ENCODE measurements at regions not wholly inside any gene's neighbourhood (a gene's known extent, or its start where the extent isn't known, plus 50 kb on each side); places are given as distances from the start of the nearest gene placed in this dataset.
"Not testable (repeated sequence)": the region's sequence is repeated elsewhere in the genome, so short reads cannot be mapped to it uniquely, and the experiment has no call there.

GRCh38 chr6:137634177-137634576 lies 140.0 kb upstream of the OLIG3 start:
- in situ Hi-C loops (cut with MboI; ENCODE audit: low sequenced_read_pairs), result loop anchor here (25.0 kb wide), 1 partner anchor 797 kb away; no protein-coding TSS in a partner anchor
- H3K36me3 ChIP-seq (replicated peaks); H3K9me3 ChIP-seq; DNase-seq (ENCODE audit: low spot score in 2 of 2); H3K4me1 ChIP-seq; H3K27me3 ChIP-seq (ENCODE audit: low read depth); H3K4me3 ChIP-seq: not testable (repeated sequence)

GRCh38 chr6:137637121-137637520 lies 142.9 kb upstream of the OLIG3 start:
- H3K36me3 ChIP-seq (replicated peaks), result no peaks in the 10 kb centered on the region
- H3K9me3 ChIP-seq, result no peaks in the 10 kb centered on the region
- no peaks in the 10 kb centered on the region for H3K4me1 ChIP-seq
- no peak overlapping the region for H3K4me3 ChIP-seq
- in situ Hi-C loops (cut with MboI; ENCODE audit: low sequenced_read_pairs), result loop anchor here (25.0 kb wide), 1 partner anchor 800 kb away; no protein-coding TSS in a partner anchor
- H3K27me3 ChIP-seq (ENCODE audit: low read depth), result no peaks in the 10 kb centered on the region
- no peak for DNase-seq (ENCODE audit: low spot score in 2 of 2)

- DNase-seq (ENCODE audit: low spot score in 2 of 2), result no peak
- Histone ChIP-seq H3K9me3 (no peaks in the 10 kb centered on the region), H3K4me1 (no peaks in the 10 kb centered on the region), H3K27me3 (ENCODE audit: low read depth) (no peaks in the 10 kb centered on the region), H3K4me3 (no peak overlapping the region), H3K36me3 (replicated peaks) (no peaks in the 10 kb centered on the region)
- in situ Hi-C loops (cut with MboI; ENCODE audit: low sequenced_read_pairs), result loop anchor here (25.0 kb wide), 1 partner anchor 802 kb away; no protein-coding TSS in a partner anchor
These were observed 144.9 kb upstream of the OLIG3 start for GRCh38 chr6:137638926-137639706.

GRCh38 chr6:137640086-137640485 lies 145.9 kb upstream of the OLIG3 start:
- no peaks in the 10 kb centered on the region for H3K27me3 ChIP-seq (ENCODE audit: low read depth)
- DNase-seq (ENCODE audit: low spot score in 2 of 2), result no peak
- no peaks in the 10 kb centered on the region for H3K4me1 ChIP-seq
- no peak overlapping the region for H3K4me3 ChIP-seq
- no peaks in the 10 kb centered on the region for H3K36me3 ChIP-seq (replicated peaks)
- in situ Hi-C loops (cut with MboI; ENCODE audit: low sequenced_read_pairs), result loop anchor here (10.0 to 25.0 kb wide), 2 partner anchors 545 to 803 kb away; no protein-coding TSS in a partner anchor
- H3K9me3 ChIP-seq, result no peaks in the 10 kb centered on the region

- Histone ChIP-seq H3K4me1 (no peaks in the 10 kb centered on the region), H3K4me3 (no peak overlapping the region), H3K27me3 (ENCODE audit: low read depth) (no peaks in the 10 kb centered on the region), H3K9me3 (no peaks in the 10 kb centered on the region), H3K36me3 (replicated peaks) (no peaks in the 10 kb centered on the region)
- in situ Hi-C loops (cut with MboI; ENCODE audit: low sequenced_read_pairs), result loop anchor here (10.0 to 25.0 kb wide), 2 partner anchors 547 to 804 kb away; no protein-coding TSS in a partner anchor
- DNase-seq (ENCODE audit: low spot score in 2 of 2), result peak; percentile 83 to 88
These were observed 147.4 kb upstream of the OLIG3 start for GRCh38 chr6:137641474-137642077.

- H3K9me3 ChIP-seq; H3K36me3 ChIP-seq (replicated peaks); DNase-seq (ENCODE audit: low spot score in 2 of 2); H3K4me1 ChIP-seq; H3K27me3 ChIP-seq (ENCODE audit: low read depth); H3K4me3 ChIP-seq: not testable (repeated sequence)
- in situ Hi-C loops (cut with MboI; ENCODE audit: low sequenced_read_pairs), result loop anchor here (10.0 to 25.0 kb wide), 2 partner anchors 548 to 806 kb away; no protein-coding TSS in a partner anchor
These were observed 149.0 kb upstream of the OLIG3 start for GRCh38 chr6:137643210-137643609.

- H3K4me3 ChIP-seq; H3K9me3 ChIP-seq; H3K36me3 ChIP-seq (replicated peaks); DNase-seq (ENCODE audit: low spot score in 2 of 2); H3K27me3 ChIP-seq (ENCODE audit: low read depth); H3K4me1 ChIP-seq: not testable (repeated sequence)
- in situ Hi-C loops (cut with MboI; ENCODE audit: low sequenced_read_pairs), result loop anchor here (10.0 to 25.0 kb wide), 2 partner anchors 549 to 806 kb away; no protein-coding TSS in a partner anchor
These were observed 149.4 kb upstream of the OLIG3 start for GRCh38 chr6:137643644-137644043.

GRCh38 chr6:137645850-137646249 lies 151.7 kb upstream of the OLIG3 start:
- H3K9me3 ChIP-seq, result no peaks in the 10 kb centered on the region
- no peak for DNase-seq (ENCODE audit: low spot score in 2 of 2)
- no peak overlapping the region for H3K4me3 ChIP-seq
- no peaks in the 10 kb centered on the region for H3K27me3 ChIP-seq (ENCODE audit: low read depth)
- no peaks in the 10 kb centered on the region for H3K36me3 ChIP-seq (replicated peaks)
- in situ Hi-C loops (cut with MboI; ENCODE audit: low sequenced_read_pairs), result loop anchor here (10.0 to 25.0 kb wide), 2 partner anchors 551 to 809 kb away; no protein-coding TSS in a partner anchor
- H3K4me1 ChIP-seq, result no peaks in the 10 kb centered on the region

- H3K36me3 ChIP-seq (replicated peaks), result no peaks in the 10 kb centered on the region
- H3K4me3 ChIP-seq, result no peak overlapping the region
- H3K9me3 ChIP-seq, result no peaks in the 10 kb centered on the region
- no peaks in the 10 kb centered on the region for H3K27me3 ChIP-seq (ENCODE audit: low read depth)
- DNase-seq (ENCODE audit: low spot score in 2 of 2), result no peak
- no peaks in the 10 kb centered on the region for H3K4me1 ChIP-seq
- in situ Hi-C loops (cut with MboI; ENCODE audit: low sequenced_read_pairs), result loop anchor here (10.0 to 25.0 kb wide), 2 partner anchors 552 to 809 kb away; no protein-coding TSS in a partner anchor
These were observed 152.3 kb upstream of the OLIG3 start for GRCh38 chr6:137646484-137646883.

- no peak for DNase-seq (ENCODE audit: low spot score in 2 of 2)
- Histone ChIP-seq H3K4me3 (no peak overlapping the region), H3K9me3 (no peaks in the 10 kb centered on the region), H3K4me1 (peaks cover 10% of the 10 kb centered on the region), H3K27me3 (ENCODE audit: low read depth) (no peaks in the 10 kb centered on the region), H3K36me3 (replicated peaks) (no peaks in the 10 kb centered on the region)
- in situ Hi-C loops (cut with MboI; ENCODE audit: low sequenced_read_pairs), result loop anchor here (10.0 to 25.0 kb wide), 2 partner anchors 553 to 811 kb away; no protein-coding TSS in a partner anchor
These were observed 153.7 kb upstream of the OLIG3 start for GRCh38 chr6:137647762-137648447.

- in situ Hi-C loops (cut with MboI; ENCODE audit: low sequenced_read_pairs), result loop anchor here (5.0 kb wide), 1 partner anchor 383 kb away; no protein-coding TSS in a partner anchor
- no peaks in the 10 kb centered on the region for H3K9me3 ChIP-seq
- no peaks in the 10 kb centered on the region for H3K27me3 ChIP-seq (ENCODE audit: low read depth)
- DNase-seq (ENCODE audit: low spot score in 2 of 2), result no peak
- H3K36me3 ChIP-seq (replicated peaks), result no peaks in the 10 kb centered on the region
- no peak overlapping the region for H3K4me3 ChIP-seq
- peaks cover 31% of the 10 kb centered on the region for H3K4me1 ChIP-seq
These were observed 156.5 kb upstream of the OLIG3 start for GRCh38 chr6:137650720-137651119.

- DNase-seq (ENCODE audit: low spot score in 2 of 2), result no peak
- H3K4me1 ChIP-seq, result peaks cover 31% of the 10 kb centered on the region
- no peaks in the 10 kb centered on the region for H3K9me3 ChIP-seq
- H3K4me3 ChIP-seq, result no peak overlapping the region
- in situ Hi-C loops (cut with MboI; ENCODE audit: low sequenced_read_pairs), result loop anchor here (5.0 kb wide), 1 partner anchor 384 kb away; no protein-coding TSS in a partner anchor
- no peaks in the 10 kb centered on the region for H3K36me3 ChIP-seq (replicated peaks)
- H3K27me3 ChIP-seq (ENCODE audit: low read depth), result no peaks in the 10 kb centered on the region
These were observed 157.0 kb upstream of the OLIG3 start for GRCh38 chr6:137651178-137651577.

GRCh38 chr6:137651591-137652335 lies 157.6 kb upstream of the OLIG3 start:
- no peak overlapping the region for H3K4me3 ChIP-seq
- DNase-seq (ENCODE audit: low spot score in 2 of 2), result no peak
- H3K4me1 ChIP-seq, result peaks cover 31% of the 10 kb centered on the region
- no peaks in the 10 kb centered on the region for H3K27me3 ChIP-seq (ENCODE audit: low read depth)
- no peaks in the 10 kb centered on the region for H3K36me3 ChIP-seq (replicated peaks)
- no peaks in the 10 kb centered on the region for H3K9me3 ChIP-seq
- in situ Hi-C loops (cut with MboI; ENCODE audit: low sequenced_read_pairs), result loop anchor here (5.0 kb wide), 1 partner anchor 384 kb away; no protein-coding TSS in a partner anchor
